ENCODE measurements at regions not wholly inside any gene's neighbourhood (a gene's known extent, or its start where the extent isn't known, plus 50 kb on each side); places are given as distances from the start of the nearest gene placed in this dataset.
"Not testable (repeated sequence)": the region's sequence is repeated elsewhere in the genome, so short reads cannot be mapped to it uniquely, and the experiment has no call there.

GRCh38 chr9:31471010-31471409 lies 913.4 kb upstream of the ACO1 start:
- no peak for DNase-seq (ENCODE audit: low read depth)

- no peak for DNase-seq (ENCODE audit: low read depth)
Measured at GRCh38 chr9:31486630-31487029, 897.8 kb upstream of the ACO1 start.

- DNase-seq (ENCODE audit: low read depth), result no peak
Measured at GRCh38 chr9:31490551-31491106, 893.8 kb upstream of the ACO1 start.

- no peak for DNase-seq (ENCODE audit: low read depth)
Measured at GRCh38 chr9:31492229-31492628, 892.2 kb upstream of the ACO1 start.

DNA sequence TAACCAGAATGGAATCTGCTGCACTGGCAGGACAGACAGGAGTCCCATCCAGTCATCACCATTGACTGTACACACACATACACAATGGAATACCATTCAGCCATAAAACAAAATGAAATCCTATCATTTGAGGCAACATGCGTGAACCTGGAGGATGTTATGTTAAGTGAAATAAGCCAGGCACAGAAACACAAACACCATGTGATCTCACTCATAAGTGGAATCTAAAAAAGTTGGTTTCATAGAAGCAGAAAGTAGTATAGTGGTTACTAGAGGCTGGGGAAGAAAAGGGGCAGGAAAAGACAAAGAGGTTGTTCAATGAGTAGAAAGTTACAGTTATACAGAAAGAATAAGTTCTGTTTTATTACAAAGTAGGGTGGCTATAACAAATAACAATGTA lies 884.0 kb upstream of the ACO1 start:
- DNase-seq (ENCODE audit: low read depth), result no peak

GRCh38 chr9:31519011-31519410 lies 865.4 kb upstream of the ACO1 start:
- peak; percentile 12 for DNase-seq (ENCODE audit: low read depth)

- DNase-seq (ENCODE audit: low read depth), result no peak
Measured at GRCh38 chr9:31519424-31519823, 865.0 kb upstream of the ACO1 start.

DNA sequence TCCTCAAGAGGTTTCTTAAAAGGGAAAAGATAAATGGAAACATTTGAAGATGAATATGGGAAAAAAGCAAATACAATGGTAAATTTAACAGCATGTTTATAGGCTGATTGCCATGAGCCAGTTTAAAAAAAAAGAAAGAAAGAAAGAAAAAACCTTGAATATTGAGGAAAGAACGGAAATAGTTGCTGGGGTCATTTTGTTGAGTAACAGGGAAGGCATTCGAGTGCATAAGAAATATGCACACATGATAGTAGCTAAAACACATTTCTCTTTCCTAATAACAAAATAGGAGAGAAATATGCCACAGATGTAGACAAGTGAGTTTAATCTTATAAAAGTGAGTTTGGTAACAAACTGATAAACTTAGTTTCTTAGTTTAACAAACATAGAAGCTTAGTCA lies 864.6 kb upstream of the ACO1 start:
- no peak for DNase-seq (ENCODE audit: low read depth)

GRCh38 chr9:31520301-31521085 lies 864.0 kb upstream of the ACO1 start:
- no peak for DNase-seq (ENCODE audit: low read depth)

- DNase-seq (ENCODE audit: low read depth), result no peak
Measured at GRCh38 chr9:31535651-31536050, 848.8 kb upstream of the ACO1 start.

DNA sequence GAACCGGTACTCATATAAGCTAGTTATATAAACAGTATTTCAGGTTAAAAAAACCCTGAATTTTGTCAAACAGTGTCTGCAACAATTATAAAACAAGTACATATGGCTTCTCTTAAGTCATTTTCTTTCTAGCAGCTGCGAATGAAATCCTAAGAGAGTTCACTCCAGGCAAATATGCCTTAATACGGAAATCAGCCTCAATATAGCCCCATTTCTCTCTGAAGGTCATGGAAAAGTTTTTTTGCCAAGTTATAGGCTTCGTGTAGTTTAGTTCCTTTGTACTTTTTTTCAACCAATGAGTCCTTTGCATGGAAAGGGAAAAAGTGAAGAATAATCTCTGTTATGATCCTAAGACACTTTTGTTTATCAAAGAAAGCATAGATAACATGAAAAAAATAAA lies 848.0 kb upstream of the ACO1 start:
- DNase-seq (ENCODE audit: low read depth), result no peak

GRCh38 chr9:31541721-31542281 lies 842.6 kb upstream of the ACO1 start:
- DNase-seq (ENCODE audit: low read depth), result no peak

DNA sequence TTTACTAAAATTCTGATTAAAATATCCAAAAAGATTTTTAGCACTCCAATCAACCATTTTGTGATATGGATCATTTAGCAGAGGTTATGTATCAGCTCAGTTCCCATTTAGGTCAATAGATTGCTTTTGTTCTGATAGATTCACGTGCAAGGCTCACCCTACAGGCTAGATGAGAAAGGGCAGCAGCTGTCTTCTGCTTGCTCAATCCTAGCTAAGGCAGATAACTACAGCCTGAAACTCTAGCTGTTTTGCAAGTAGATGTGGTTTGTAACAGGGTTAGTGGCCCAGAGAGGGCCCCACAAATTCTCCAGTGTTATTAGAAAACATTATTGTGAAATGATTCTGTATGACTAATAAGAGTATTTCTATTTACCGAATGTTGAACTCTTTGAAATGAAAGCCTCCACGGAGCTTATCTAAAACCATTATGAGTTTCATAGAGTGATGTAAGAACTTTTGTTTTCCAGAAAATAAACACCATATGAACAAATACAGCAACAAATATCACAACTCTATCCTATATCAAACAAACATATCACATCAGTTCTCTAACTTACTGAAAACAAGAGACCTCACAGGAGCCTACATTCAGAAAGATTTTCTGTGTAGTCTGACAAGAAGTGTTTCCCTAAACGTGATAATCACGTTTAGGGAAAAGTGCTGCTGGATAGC lies 841.9 kb upstream of the ACO1 start:
- DNase-seq (ENCODE audit: low read depth), result no peak

DNA sequence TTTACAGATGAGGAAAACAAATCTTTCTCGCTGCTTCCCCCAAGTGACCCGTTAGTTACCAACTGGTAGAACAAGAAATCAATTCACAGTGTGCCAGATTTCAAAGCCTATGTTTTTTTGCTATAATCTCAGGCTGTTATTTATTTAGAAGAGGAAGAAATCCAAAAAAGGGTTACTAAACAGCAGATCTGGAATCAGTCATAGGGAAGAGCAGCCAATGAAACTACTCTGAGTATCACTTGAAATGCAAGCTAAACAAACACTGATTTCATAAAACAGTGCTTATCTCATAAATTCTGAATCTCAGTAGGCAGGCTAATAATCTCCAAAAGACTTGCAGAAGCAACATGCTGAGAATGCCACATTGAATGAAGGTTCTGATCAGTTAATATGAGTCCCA lies 829.5 kb upstream of the ACO1 start:
- no peak for DNase-seq (ENCODE audit: low read depth)

DNA sequence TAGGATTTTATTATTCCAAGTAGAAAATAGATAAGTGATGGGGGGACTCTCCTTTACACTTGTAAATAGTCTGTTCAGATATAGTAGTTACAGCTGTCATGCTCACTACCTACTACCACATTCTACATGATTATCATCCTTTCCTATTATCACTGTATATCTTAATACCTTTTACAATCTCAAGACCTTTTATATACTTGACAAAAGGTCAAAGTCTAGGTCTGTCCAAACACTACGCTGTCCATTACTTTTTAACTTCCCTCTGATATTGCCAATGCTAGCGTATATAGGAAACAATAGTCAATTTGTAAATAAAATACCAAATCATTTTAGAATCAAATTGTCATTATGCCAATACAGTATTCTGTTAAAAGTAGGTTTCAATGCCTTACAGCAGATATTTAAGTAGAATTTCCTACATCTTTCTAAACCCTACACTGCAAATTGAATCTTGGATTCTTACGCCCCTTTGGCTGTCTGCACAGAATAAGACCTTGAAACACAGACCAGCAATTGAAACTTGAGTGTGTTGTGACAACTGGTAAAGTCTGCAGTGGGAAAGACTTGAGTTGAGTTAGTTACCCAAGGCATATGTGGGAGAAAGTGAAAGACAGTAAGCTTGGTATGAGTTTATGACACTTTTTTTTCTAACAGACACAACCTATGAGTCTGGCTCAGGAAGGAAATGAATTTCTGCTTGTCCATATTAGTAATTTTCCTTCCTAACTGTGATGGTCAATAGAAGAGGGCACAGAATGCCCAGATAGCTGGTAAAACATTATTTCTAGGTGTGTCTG lies 827.6 kb upstream of the ACO1 start:
- no peak for DNase-seq (ENCODE audit: low read depth)

DNA sequence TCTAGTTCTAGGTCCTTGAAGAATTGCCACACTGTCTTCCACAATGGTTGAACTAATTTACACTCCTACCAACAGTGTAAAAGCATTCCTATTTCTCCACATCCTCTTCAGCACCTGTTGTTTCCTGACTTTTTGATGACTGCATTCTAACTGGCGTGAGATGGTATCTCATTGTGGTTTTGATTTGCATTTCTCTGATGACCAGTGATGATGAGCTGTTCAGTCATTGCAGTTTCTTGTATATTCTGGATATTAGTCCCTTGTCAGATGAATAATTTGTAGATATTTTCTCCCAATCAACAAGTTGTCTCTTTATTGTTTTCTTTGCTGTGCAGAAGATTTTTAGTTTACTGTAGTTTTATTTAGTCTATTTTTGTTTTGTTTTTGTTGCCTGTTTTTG lies 812.3 kb upstream of the ACO1 start:
- not testable (repeated sequence) for DNase-seq (ENCODE audit: low read depth)

DNA sequence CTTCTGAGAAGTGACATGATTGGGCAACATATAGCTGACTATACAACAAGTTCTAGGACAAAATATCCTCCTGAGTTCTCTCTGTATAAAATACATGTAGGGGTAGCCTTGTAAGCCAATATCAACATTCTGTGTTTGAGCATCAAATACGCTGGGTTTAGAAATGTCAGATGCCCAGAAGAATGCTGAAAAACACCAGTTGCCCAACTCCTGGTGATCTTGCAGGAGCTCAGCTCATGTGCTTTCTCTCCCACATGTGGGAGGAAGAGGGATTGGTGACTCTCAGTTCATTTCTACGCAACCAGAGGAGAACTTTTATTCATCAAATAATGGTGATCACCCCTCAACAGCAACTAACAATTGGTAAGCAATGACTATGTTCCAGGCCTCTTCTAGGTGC lies 810.9 kb upstream of the ACO1 start:
- DNase-seq (ENCODE audit: low read depth), result no peak

GRCh38 chr9:31574006-31574765 lies 810.3 kb upstream of the ACO1 start:
- no peak for DNase-seq (ENCODE audit: low read depth)

- no peak for DNase-seq (ENCODE audit: low read depth)
Measured at GRCh38 chr9:31582071-31582470, 802.4 kb upstream of the ACO1 start.

DNA sequence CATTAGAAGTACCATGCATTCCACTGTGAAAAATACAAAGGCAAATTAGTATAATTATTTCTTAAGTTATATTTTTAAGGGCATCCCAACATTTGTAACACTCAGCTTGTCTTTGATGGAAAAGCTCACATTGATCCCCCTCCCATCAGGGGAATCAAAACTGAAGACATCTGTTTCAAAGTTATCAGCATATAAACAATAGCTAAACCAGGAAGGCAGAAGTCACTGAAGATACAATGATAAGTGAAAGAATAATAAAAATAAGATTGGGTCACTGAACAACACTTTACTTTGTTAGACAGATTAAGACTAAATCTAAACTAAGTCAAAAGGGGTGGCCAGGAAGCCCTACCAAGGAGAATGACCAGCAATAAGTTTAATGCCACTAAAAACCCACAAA lies 801.9 kb upstream of the ACO1 start:
- DNase-seq (ENCODE audit: low read depth), result no peak

- no peak for DNase-seq (ENCODE audit: low read depth)
Measured at GRCh38 chr9:31585158-31585557, 799.3 kb upstream of the ACO1 start.

- DNase-seq (ENCODE audit: low read depth), result no peak
Measured at GRCh38 chr9:31587146-31587545, 797.3 kb upstream of the ACO1 start.
